ENCODE measurements at regions not wholly inside any gene's neighbourhood (a gene's known extent, or its start where the extent isn't known, plus 50 kb on each side); places are given as distances from the start of the nearest gene placed in this dataset.

GRCh38 chr6:74953708-74954107, 252.1 kb downstream of the COL12A1 start:
- no peak overlapping the region for H3K4me3 ChIP-seq (ENCODE audit: low read depth in 1 of 2, low read length in 1 of 2)
- H3K9me3 ChIP-seq: no peaks in the 10 kb centered on the region
- TF ChIP-seq CTCF (IDR thresholded peaks at IDR 0.05): no peak
- no peaks in the 10 kb centered on the region for H3K4me1 ChIP-seq (ENCODE audit: control insufficient read depth in 1 of 2, insufficient read depth in 1 of 2, low read depth in 1 of 2, low read length in 1 of 2)
- H3K36me3 ChIP-seq: no peaks in the 10 kb centered on the region
- no peak overlapping the region for H3K27ac ChIP-seq
- H3K27me3 ChIP-seq: no peaks in the 10 kb centered on the region

GRCh38 chr6:74946961-74947360, 258.9 kb downstream of the COL12A1 start:
- no peak overlapping the region for H3K27ac ChIP-seq
- H3K4me1 ChIP-seq (ENCODE audit: control insufficient read depth in 1 of 2, insufficient read depth in 1 of 2, low read depth in 1 of 2, low read length in 1 of 2): no peaks in the 10 kb centered on the region
- no peak overlapping the region for H3K4me3 ChIP-seq (ENCODE audit: low read depth in 1 of 2, low read length in 1 of 2)
- no peak for TF ChIP-seq CTCF (IDR thresholded peaks at IDR 0.05)
- H3K27me3 ChIP-seq: no peaks in the 10 kb centered on the region
- H3K36me3 ChIP-seq: no peaks in the 10 kb centered on the region
- no peaks in the 10 kb centered on the region for H3K9me3 ChIP-seq

GRCh38 chr6:74942130-74942529, 263.7 kb downstream of the COL12A1 start:
- Histone ChIP-seq H3K27me3 (no peaks in the 10 kb centered on the region), H3K9me3 (no peaks in the 10 kb centered on the region), H3K27ac (no peak overlapping the region), H3K4me1 (ENCODE audit: control insufficient read depth in 1 of 2, insufficient read depth in 1 of 2, low read depth in 1 of 2, low read length in 1 of 2) (no peaks in the 10 kb centered on the region), H3K4me3 (ENCODE audit: low read depth in 1 of 2, low read length in 1 of 2) (no peak overlapping the region), H3K36me3 (no peaks in the 10 kb centered on the region)
- TF ChIP-seq CTCF (IDR thresholded peaks at IDR 0.05): no peak

GRCh38 chr6:74941424-74941823, 264.4 kb downstream of the COL12A1 start:
- no peak overlapping the region for H3K27ac ChIP-seq
- no peaks in the 10 kb centered on the region for H3K27me3 ChIP-seq
- no peak overlapping the region for H3K4me3 ChIP-seq (ENCODE audit: low read depth in 1 of 2, low read length in 1 of 2)
- H3K9me3 ChIP-seq: no peaks in the 10 kb centered on the region
- no peaks in the 10 kb centered on the region for H3K4me1 ChIP-seq (ENCODE audit: control insufficient read depth in 1 of 2, insufficient read depth in 1 of 2, low read depth in 1 of 2, low read length in 1 of 2)
- no peaks in the 10 kb centered on the region for H3K36me3 ChIP-seq
- no peak for TF ChIP-seq CTCF (IDR thresholded peaks at IDR 0.05)

DNA sequence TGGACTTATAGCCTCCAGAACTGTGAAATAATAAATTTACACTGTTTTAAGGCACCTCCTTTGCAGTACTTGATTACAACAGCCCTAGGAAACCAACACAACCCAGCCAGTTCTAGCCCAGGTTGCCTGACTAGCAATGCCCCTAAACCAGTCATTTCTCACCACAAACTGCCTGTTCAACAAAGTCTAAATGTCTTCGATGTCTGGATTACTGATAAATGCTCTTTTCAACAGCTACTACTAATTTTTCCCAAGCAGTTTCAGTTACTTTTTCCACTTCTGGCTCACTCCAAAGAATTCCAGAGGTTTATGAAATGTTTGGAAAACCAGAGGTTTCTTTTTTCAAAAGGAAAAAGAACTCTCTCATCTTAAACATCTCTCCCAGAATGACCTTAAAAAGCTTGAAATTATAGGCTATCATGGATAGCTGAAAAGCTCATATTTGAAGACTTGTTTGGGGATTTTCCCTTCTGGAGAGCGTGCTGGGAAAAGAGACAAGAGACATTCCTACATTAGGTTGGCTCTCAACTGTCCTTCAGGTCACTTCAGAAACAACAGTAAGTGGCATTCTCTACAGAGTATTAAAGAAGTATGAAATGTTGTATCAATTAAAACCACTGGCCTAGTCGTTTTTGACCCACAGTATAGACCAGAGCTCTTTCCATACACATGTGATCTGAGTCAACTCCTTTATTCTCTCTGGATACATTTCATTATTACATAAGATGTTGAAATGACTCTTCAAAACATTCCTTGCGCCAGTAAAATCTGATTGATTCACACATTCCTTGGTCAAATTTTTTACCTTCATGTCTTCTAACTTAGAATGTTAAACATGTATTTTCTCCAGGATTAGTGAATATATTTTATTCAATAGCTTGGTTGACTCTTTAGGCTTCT, 265.9 kb downstream of the COL12A1 start:
- Histone ChIP-seq H3K27me3 (no peaks in the 10 kb centered on the region), H3K4me3 (ENCODE audit: low read depth in 1 of 2, low read length in 1 of 2) (no peak overlapping the region), H3K4me1 (ENCODE audit: control insufficient read depth in 1 of 2, insufficient read depth in 1 of 2, low read depth in 1 of 2, low read length in 1 of 2) (no peaks in the 10 kb centered on the region), H3K36me3 (no peaks in the 10 kb centered on the region), H3K27ac (no peak overlapping the region), H3K9me3 (no peaks in the 10 kb centered on the region)
- TF ChIP-seq CTCF (IDR thresholded peaks at IDR 0.05): no peak
